ENCODE measurements at regions not wholly inside any gene's neighbourhood (a gene's known extent, or its start where the extent isn't known, plus 50 kb on each side); places are given as distances from the start of the nearest gene placed in this dataset.

- Histone ChIP-seq H3K27me3 (no peaks in the 10 kb centered on the region), H3K9me3 (no peaks in the 10 kb centered on the region), H3K36me3 (no peaks in the 10 kb centered on the region), H3K4me3 (no peak overlapping the region), H3K4me1 (no peaks in the 10 kb centered on the region), H3K27ac (no peak overlapping the region)
- TF ChIP-seq CTCF (IDR thresholded peaks at IDR 0.05) = no peak
- DNase-seq (ENCODE audit: low spot score) = no peak
These were observed 275.0 kb upstream of the MVB12B start for GRCh38 chr9:126051446-126052130.

- Histone ChIP-seq H3K27ac (no peak overlapping the region), H3K36me3 (no peaks in the 10 kb centered on the region), H3K27me3 (no peaks in the 10 kb centered on the region), H3K4me1 (no peaks in the 10 kb centered on the region), H3K9me3 (no peaks in the 10 kb centered on the region), H3K4me3 (no peak overlapping the region)
- no peak for TF ChIP-seq CTCF (IDR thresholded peaks at IDR 0.05)
- no peak for DNase-seq (ENCODE audit: low spot score)
These were observed 273.8 kb upstream of the MVB12B start for GRCh38 chr9:126052791-126053190.

- Histone ChIP-seq H3K4me1 (no peaks in the 10 kb centered on the region), H3K36me3 (no peaks in the 10 kb centered on the region), H3K27ac (no peak overlapping the region), H3K4me3 (no peak overlapping the region), H3K9me3 (no peaks in the 10 kb centered on the region), H3K27me3 (no peaks in the 10 kb centered on the region)
- no peak for TF ChIP-seq CTCF (IDR thresholded peaks at IDR 0.05)
- DNase-seq (ENCODE audit: low spot score) = no peak
These were observed 272.7 kb upstream of the MVB12B start for GRCh38 chr9:126053913-126054312.

GRCh38 chr9:126055381-126055985 lies 271.1 kb upstream of the MVB12B start:
- no peak for TF ChIP-seq CTCF (IDR thresholded peaks at IDR 0.05)
- Histone ChIP-seq H3K4me1 (no peaks in the 10 kb centered on the region), H3K4me3 (no peak overlapping the region), H3K9me3 (no peaks in the 10 kb centered on the region), H3K36me3 (no peaks in the 10 kb centered on the region), H3K27ac (no peak overlapping the region), H3K27me3 (no peaks in the 10 kb centered on the region)
- DNase-seq (ENCODE audit: low spot score) = no peak

GRCh38 chr9:126056312-126057021 lies 270.2 kb upstream of the MVB12B start:
- Histone ChIP-seq H3K4me1 (no peaks in the 10 kb centered on the region), H3K4me3 (no peak overlapping the region), H3K36me3 (no peaks in the 10 kb centered on the region), H3K27me3 (no peaks in the 10 kb centered on the region), H3K9me3 (no peaks in the 10 kb centered on the region), H3K27ac (no peak overlapping the region)
- no peak for TF ChIP-seq CTCF (IDR thresholded peaks at IDR 0.05)
- DNase-seq (ENCODE audit: low spot score) = no peak

All from right atrium auricular region (tissue), 2 donors.